Neuronal stem cell (in vitro differentiated cells): ENCODE measurements at regions not wholly inside any gene's neighbourhood (a gene's known extent, or its start where the extent isn't known, plus 50 kb on each side); places are given as distances from the start of the nearest gene placed in this dataset.

Source experiments
- DNase-seq: peaks from one replicate; pipeline ENCODE4 v3.0.0-alpha.2; 2013; ENCODE audit warnings: low spot score
- H2AFZ ChIP-seq: one replicate; pipeline ENCODE4 v1.6.1; 2013; ENCODE audit warnings: mild to moderate bottlenecking, low read length, inconsistent platforms
- H2AK5ac ChIP-seq: 2 replicates; pipeline ENCODE4 v1.6.1; 2013; ENCODE audit warnings: low read depth, mild to moderate bottlenecking, inconsistent platforms, low read length, moderate library complexity, mixed read lengths
- H2BK120ac ChIP-seq: 2 replicates; pipeline ENCODE4 v1.6.1; 2013; ENCODE audit warnings: low read depth, mild to moderate bottlenecking, inconsistent platforms, low read length, moderate library complexity, mixed read lengths
- H2BK12ac ChIP-seq: one replicate; pipeline ENCODE4 v1.6.1; 2013; ENCODE audit warnings: low read length, inconsistent platforms
- H2BK15ac ChIP-seq: 2 replicates; pipeline ENCODE4 v1.6.1; 2013; ENCODE audit warnings: mild to moderate bottlenecking, low read length, inconsistent platforms, mixed read lengths
- H2BK5ac ChIP-seq: one replicate; pipeline ENCODE4 v1.6.1; 2013; ENCODE audit warnings: inconsistent platforms, mild to moderate bottlenecking, low read length, moderate library complexity
- H3K14ac ChIP-seq: one replicate; pipeline ENCODE4 v1.6.1; 2013; ENCODE audit warnings: low read length, inconsistent platforms
- H3K18ac ChIP-seq: 2 replicates; pipeline ENCODE4 v1.6.1; 2013; ENCODE audit warnings: low read length, inconsistent platforms
- H3K23ac ChIP-seq: 2 replicates; pipeline ENCODE4 v1.6.1; 2013; ENCODE audit warnings: low read depth, mild to moderate bottlenecking, mixed read lengths, low read length, inconsistent platforms; ENCODE audit not compliant: poor library complexity
- H3K27ac ChIP-seq: replicated peaks from 3 replicates; pipeline ENCODE4 v1.5.1; 2013; ENCODE audit warnings: low read length, inconsistent platforms
- H3K27me3 ChIP-seq, 3 experiments: 2 replicates each; pipeline ENCODE4 v1.6.1; 2013; ENCODE audit warnings: low read length in 3 of 3, mild to moderate bottlenecking in 2 of 3, inconsistent platforms in 1 of 3, low read depth in 1 of 3, mixed read lengths in 1 of 3, moderate library complexity in 1 of 3; ENCODE audit not compliant: control insufficient read depth in 3 of 3, insufficient read depth in 3 of 3
- H3K36me3 ChIP-seq, 2 donors: replicated peaks in 1 of 2; 2 replicates each; pipeline ENCODE4 v1.6.1; 2013; ENCODE audit warnings: low read length in 2 of 2; ENCODE audit not compliant: control insufficient read depth in 2 of 2, insufficient read depth in 2 of 2
- H3K4ac ChIP-seq: 2 replicates; pipeline ENCODE4 v1.6.1; 2013; ENCODE audit warnings: inconsistent platforms, mild to moderate bottlenecking, low read length, moderate library complexity
- H3K4me1 ChIP-seq, 2 donors: 1 replicate in 1 of 2; 2 replicates in 1 of 2; pipeline ENCODE4 v1.6.1; 2013; ENCODE audit warnings: low read length in 2 of 2, low read depth in 1 of 2; ENCODE audit not compliant: control insufficient read depth in 2 of 2, insufficient read depth in 1 of 2
- H3K4me2 ChIP-seq: one replicate; pipeline ENCODE4 v1.6.1; 2013; ENCODE audit warnings: mild to moderate bottlenecking, low read length, inconsistent platforms; ENCODE audit not compliant: insufficient read depth, poor library complexity, severe bottlenecking
- H3K4me3 ChIP-seq, 2 donors: 2 replicates each; pipeline ENCODE4 v1.5.1; 2013; ENCODE audit warnings: low read length in 2 of 2, mild to moderate bottlenecking in 2 of 2, inconsistent platforms in 1 of 2, moderate library complexity in 1 of 2
- H3K79me1 ChIP-seq: one replicate; pipeline ENCODE4 v1.6.1; 2013; ENCODE audit warnings: low read depth, mild to moderate bottlenecking, inconsistent platforms, low read length, moderate library complexity
- H3K9ac ChIP-seq: one replicate; pipeline ENCODE4 v1.6.1; 2013; ENCODE audit warnings: mild to moderate bottlenecking, low read depth, low read length, inconsistent platforms; ENCODE audit not compliant: poor library complexity
- H3K9me3 ChIP-seq, 2 donors: replicated peaks in 1 of 2; 2 replicates each; pipeline versions ENCODE3 to v1.6.1; 2013; ENCODE audit warnings: low read length in 2 of 2, mild to moderate bottlenecking in 2 of 2, inconsistent platforms in 1 of 2, low read depth in 1 of 2, mixed read lengths in 1 of 2, moderate library complexity in 1 of 2; ENCODE audit not compliant: control insufficient read depth in 2 of 2, insufficient read depth in 1 of 2
- H4K8ac ChIP-seq: one replicate; pipeline ENCODE4 v1.6.1; 2013; ENCODE audit warnings: low read depth, mild to moderate bottlenecking, inconsistent platforms, low read length, moderate library complexity
- H4K91ac ChIP-seq: one replicate; pipeline ENCODE4 v1.6.1; 2013; ENCODE audit warnings: low read length, low read depth, mild to moderate bottlenecking, inconsistent platforms; ENCODE audit not compliant: poor library complexity
- WGBS, 2 donors: extraction: QIAGEN DNeasy Blood & Tissue Kit; methylation state at CpG; one replicate each; pipeline ENCODE4 v1.1.7; 2013; ENCODE audit warnings: missing lambda C conversion rate in 2 of 2, mixed read lengths in 1 of 2; ENCODE audit not compliant: insufficient read length in 2 of 2, insufficient replicate concordance in 1 of 2; ENCODE audit errors: extremely low coverage in 2 of 2; 5-methylcytosine and 5-hydroxymethylcytosine counted together

- Histone ChIP-seq H3K18ac (no peak overlapping the region), H3K27ac (no peak overlapping the region), H3K14ac (no peak overlapping the region)
These were observed 367.4 kb upstream of the CDH20 start for GRCh38 chr18:60965856-60966255.

DNA sequence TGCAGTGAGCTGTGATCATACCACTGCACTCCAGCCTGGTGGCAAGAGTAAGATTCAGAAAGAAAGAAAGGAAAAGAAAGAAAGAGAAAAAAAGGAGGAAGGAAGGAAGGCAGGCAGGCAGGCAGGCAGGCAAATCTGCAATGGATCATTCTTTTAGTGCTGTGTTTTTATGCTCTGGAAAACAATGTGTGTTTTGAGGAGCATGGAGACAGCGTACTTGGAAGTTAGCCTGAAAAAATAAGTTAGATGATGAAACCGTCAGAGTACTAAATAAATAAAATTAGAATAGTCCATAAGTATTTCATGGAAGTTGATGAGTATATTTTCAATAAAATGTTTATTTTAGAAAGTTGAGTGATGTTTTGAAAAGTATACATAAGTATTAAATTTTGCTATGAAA lies 366.4 kb upstream of the CDH20 start:
- Histone ChIP-seq H3K4me1 (no peaks in the 10 kb centered on the region), H3K9ac (no peak overlapping the region), H4K91ac (no peak overlapping the region), H3K27me3 (no peaks in the 10 kb centered on the region), H2BK5ac (no peak overlapping the region), H3K18ac (no peak overlapping the region), H3K14ac (no peak overlapping the region), H2BK120ac (no peak overlapping the region), H2BK12ac (no peak overlapping the region), H2BK15ac (no peak overlapping the region), H3K79me1 (no peaks in the 10 kb centered on the region), H3K27ac (no peak overlapping the region), H3K36me3 (no peaks in the 10 kb centered on the region), H2AFZ (no peak overlapping the region), H3K23ac (no peak overlapping the region), H3K4me3 (no peak overlapping the region), H3K4ac (no peak overlapping the region), H4K8ac (no peak overlapping the region), H2AK5ac (no peak overlapping the region), H3K9me3 (no peaks in the 10 kb centered on the region), H3K4me2 (no peak overlapping the region)
- no CpG with 5 or more reads among the region's 2 CpGs for WGBS, 2 donors
- no peak for DNase-seq

More at GRCh38 chr18:60965856-60966255, 367.4 kb upstream of the CDH20 start:
- no peaks in the 10 kb centered on the region for H3K79me1 ChIP-seq
- H2AFZ ChIP-seq, result no peak overlapping the region
- H3K4ac ChIP-seq, result no peak overlapping the region
- no peak overlapping the region for H2AK5ac ChIP-seq
- no peak overlapping the region for H3K9ac ChIP-seq
- no peak for DNase-seq
- no peaks in the 10 kb centered on the region for H3K36me3 ChIP-seq
- no peak overlapping the region for H3K23ac ChIP-seq
- no peak overlapping the region for H2BK15ac ChIP-seq
- no peaks in the 10 kb centered on the region for H3K4me1 ChIP-seq
- H2BK120ac ChIP-seq, result no peak overlapping the region
- H2BK5ac ChIP-seq, result no peak overlapping the region
- no peak overlapping the region for H3K4me3 ChIP-seq
- H3K27me3 ChIP-seq, result no peaks in the 10 kb centered on the region
- H4K91ac ChIP-seq, result no peak overlapping the region
- H4K8ac ChIP-seq, result no peak overlapping the region
- H3K4me2 ChIP-seq, result no peak overlapping the region
- H3K9me3 ChIP-seq, result no peaks in the 10 kb centered on the region
- no peak overlapping the region for H2BK12ac ChIP-seq

- H3K27me3 ChIP-seq, result no peaks in the 10 kb centered on the region
- no peak overlapping the region for H3K9ac ChIP-seq
- no peak overlapping the region for H2BK5ac ChIP-seq
- H4K8ac ChIP-seq, result no peak overlapping the region
- H2BK15ac ChIP-seq, result no peak overlapping the region
- H2AFZ ChIP-seq, result no peak overlapping the region
- peak overlapping the region in 1 of 2 donors; percentile 54 for H3K4me3 ChIP-seq
- H3K18ac ChIP-seq, result peak overlapping the region; percentile 48
- DNase-seq, result no peak
- H3K23ac ChIP-seq, result no peak overlapping the region
- no peak overlapping the region for H3K4me2 ChIP-seq
- H2AK5ac ChIP-seq, result no peak overlapping the region
- H2BK12ac ChIP-seq, result no peak overlapping the region
- no peak overlapping the region for H3K14ac ChIP-seq
- no peak overlapping the region for H4K91ac ChIP-seq
- H2BK120ac ChIP-seq, result no peak overlapping the region
- H3K4me1 ChIP-seq, result no peaks in the 10 kb centered on the region
- H3K36me3 ChIP-seq, result no peaks in the 10 kb centered on the region
- H3K4ac ChIP-seq, result no peak overlapping the region
- no peak overlapping the region for H3K27ac ChIP-seq
- no peaks in the 10 kb centered on the region for H3K79me1 ChIP-seq
- WGBS, 2 donors, result no CpG with 5 or more reads among the region's 7 CpGs
- no peaks in the 10 kb centered on the region for H3K9me3 ChIP-seq
These were observed 357.8 kb upstream of the CDH20 start for GRCh38 chr18:60975420-60975819.

GRCh38 chr18:60976976-60977375 lies 356.3 kb upstream of the CDH20 start:
- no peak overlapping the region for H3K4me2 ChIP-seq
- no peak overlapping the region for H3K14ac ChIP-seq
- H2BK12ac ChIP-seq, result no peak overlapping the region
- H2AFZ ChIP-seq, result no peak overlapping the region
- DNase-seq, result no peak
- H3K18ac ChIP-seq, result no peak overlapping the region
- H3K27ac ChIP-seq, result no peak overlapping the region
- H3K27me3 ChIP-seq, result no peaks in the 10 kb centered on the region
- no peaks in the 10 kb centered on the region for H3K79me1 ChIP-seq
- H2BK5ac ChIP-seq, result no peak overlapping the region
- H3K9me3 ChIP-seq, result no peaks in the 10 kb centered on the region
- H4K8ac ChIP-seq, result no peak overlapping the region
- no CpG with 5 or more reads among the region's 3 CpGs for WGBS, 2 donors
- no peaks in the 10 kb centered on the region for H3K4me1 ChIP-seq
- H2AK5ac ChIP-seq, result no peak overlapping the region
- no peak overlapping the region for H3K9ac ChIP-seq
- H3K4me3 ChIP-seq, result no peak overlapping the region
- no peak overlapping the region for H3K4ac ChIP-seq
- H3K36me3 ChIP-seq, result no peaks in the 10 kb centered on the region
- no peak overlapping the region for H2BK120ac ChIP-seq
- H3K23ac ChIP-seq, result no peak overlapping the region
- no peak overlapping the region for H2BK15ac ChIP-seq
- H4K91ac ChIP-seq, result no peak overlapping the region
